HUES6 (cell line): ENCODE measurements at regions not wholly inside any gene's neighbourhood (a gene's known extent, or its start where the extent isn't known, plus 50 kb on each side); places are given as distances from the start of the nearest gene placed in this dataset.
"Not testable (repeated sequence)": the region's sequence is repeated elsewhere in the genome, so short reads cannot be mapped to it uniquely, and the experiment has no call there.

Source experiments
- H3K27ac ChIP-seq: 2 replicates; pipeline ENCODE4 v1.7.0; 2013; ENCODE audit warnings: low read depth, mild to moderate bottlenecking, low read length, inconsistent platforms
- H3K27me3 ChIP-seq: 2 replicates; pipeline ENCODE4 v1.6.1; 2013; ENCODE audit warnings: low read length; ENCODE audit not compliant: control insufficient read depth, insufficient read depth
- H3K36me3 ChIP-seq: 2 replicates; pipeline ENCODE4 v1.6.1; 2013; ENCODE audit warnings: low read length; ENCODE audit not compliant: control insufficient read depth, insufficient read depth
- H3K4me1 ChIP-seq: 2 replicates; pipeline ENCODE4 v1.6.1; 2013; ENCODE audit warnings: low read length; ENCODE audit not compliant: control insufficient read depth, insufficient read depth
- H3K4me3 ChIP-seq: 2 replicates; pipeline ENCODE4 v1.5.1; 2013; ENCODE audit warnings: low read depth, low read length
- H3K9ac ChIP-seq: one replicate; pipeline ENCODE4 v1.6.1; 2013; ENCODE audit warnings: mild to moderate bottlenecking, low read length
- H3K9me3 ChIP-seq: 2 replicates; pipeline ENCODE4 v1.6.1; 2013; ENCODE audit warnings: low read depth, low read length; ENCODE audit not compliant: control insufficient read depth, insufficient read depth

- no peaks in the 10 kb centered on the region for H3K36me3 ChIP-seq
- H3K27me3 ChIP-seq, result no peaks in the 10 kb centered on the region
- H3K9me3 ChIP-seq, result no peaks in the 10 kb centered on the region
- H3K4me1 ChIP-seq, result no peaks in the 10 kb centered on the region
- no peak overlapping the region for H3K9ac ChIP-seq
- H3K4me3 ChIP-seq, result no peak overlapping the region
- no peak overlapping the region for H3K27ac ChIP-seq
These were observed 153.2 kb upstream of the MON1B start for GRCh38 chr16:77037696-77038347.

- H3K36me3 ChIP-seq, result no peaks in the 10 kb centered on the region
- no peak overlapping the region for H3K27ac ChIP-seq
- H3K4me1 ChIP-seq, result no peaks in the 10 kb centered on the region
- H3K9me3 ChIP-seq, result no peaks in the 10 kb centered on the region
- no peak overlapping the region for H3K9ac ChIP-seq
- H3K27me3 ChIP-seq, result no peaks in the 10 kb centered on the region
- H3K4me3 ChIP-seq, result no peak overlapping the region
These were observed 149.5 kb upstream of the MON1B start for GRCh38 chr16:77041468-77041867.

- no peak overlapping the region for H3K9ac ChIP-seq
- H3K4me3 ChIP-seq, result no peak overlapping the region
These were observed 147.9 kb upstream of the MON1B start for GRCh38 chr16:77043076-77043475.

GRCh38 chr16:77046206-77046605, 144.8 kb upstream of the MON1B start:
- Histone ChIP-seq H3K4me1 (no peaks in the 10 kb centered on the region), H3K9me3 (no peaks in the 10 kb centered on the region), H3K27ac (no peak overlapping the region), H3K27me3 (no peaks in the 10 kb centered on the region), H3K4me3 (no peak overlapping the region), H3K36me3 (no peaks in the 10 kb centered on the region), H3K9ac (no peak overlapping the region)

More at GRCh38 chr16:77043076-77043475, 147.9 kb upstream of the MON1B start:
- H3K9me3 ChIP-seq, result no peaks in the 10 kb centered on the region
- H3K27ac ChIP-seq, result no peak overlapping the region
- no peaks in the 10 kb centered on the region for H3K27me3 ChIP-seq
- H3K36me3 ChIP-seq, result no peaks in the 10 kb centered on the region
- no peaks in the 10 kb centered on the region for H3K4me1 ChIP-seq

- H3K36me3 ChIP-seq, result no peaks in the 10 kb centered on the region
- H3K4me1 ChIP-seq, result no peaks in the 10 kb centered on the region
- H3K27ac ChIP-seq, result no peak overlapping the region
- no peaks in the 10 kb centered on the region for H3K27me3 ChIP-seq
- H3K9me3 ChIP-seq, result no peaks in the 10 kb centered on the region
- no peak overlapping the region for H3K4me3 ChIP-seq
- H3K9ac ChIP-seq, result no peak overlapping the region
These were observed 142.9 kb upstream of the MON1B start for GRCh38 chr16:77048085-77048484.

- no peak overlapping the region for H3K4me3 ChIP-seq
- H3K27ac ChIP-seq, result no peak overlapping the region
- H3K4me1 ChIP-seq, result no peaks in the 10 kb centered on the region
- no peaks in the 10 kb centered on the region for H3K9me3 ChIP-seq
- H3K36me3 ChIP-seq, result no peaks in the 10 kb centered on the region
- no peak overlapping the region for H3K9ac ChIP-seq
- no peaks in the 10 kb centered on the region for H3K27me3 ChIP-seq
These were observed 141.4 kb upstream of the MON1B start for GRCh38 chr16:77049577-77049976.

- not testable (repeated sequence) for H3K36me3 ChIP-seq, H3K4me3 ChIP-seq, H3K27me3 ChIP-seq, H3K9ac ChIP-seq, H3K4me1 ChIP-seq, H3K9me3 ChIP-seq, H3K27ac ChIP-seq
These were observed 134.4 kb upstream of the MON1B start for GRCh38 chr16:77056597-77056996.

GRCh38 chr16:77057161-77057774, 133.7 kb upstream of the MON1B start:
- H3K4me3 ChIP-seq, result no peak overlapping the region
- H3K27ac ChIP-seq, result no peak overlapping the region
- H3K9ac ChIP-seq, result no peak overlapping the region
- no peaks in the 10 kb centered on the region for H3K4me1 ChIP-seq
- H3K9me3 ChIP-seq, result no peaks in the 10 kb centered on the region
- no peaks in the 10 kb centered on the region for H3K27me3 ChIP-seq
- H3K36me3 ChIP-seq, result no peaks in the 10 kb centered on the region

- H3K36me3 ChIP-seq, result no peaks in the 10 kb centered on the region
- no peak overlapping the region for H3K9ac ChIP-seq
- H3K27me3 ChIP-seq, result no peaks in the 10 kb centered on the region
- H3K9me3 ChIP-seq, result no peaks in the 10 kb centered on the region
- no peak overlapping the region for H3K27ac ChIP-seq
- no peak overlapping the region for H3K4me3 ChIP-seq
- peaks cover 9% of the 10 kb centered on the region for H3K4me1 ChIP-seq
These were observed 131.5 kb upstream of the MON1B start for GRCh38 chr16:77059446-77059845.

GRCh38 chr16:77060614-77061013, 130.4 kb upstream of the MON1B start:
- Histone ChIP-seq H3K9me3 (no peaks in the 10 kb centered on the region), H3K36me3 (no peaks in the 10 kb centered on the region), H3K27me3 (no peaks in the 10 kb centered on the region), H3K4me3 (no peak overlapping the region), H3K4me1 (peaks cover 10% of the 10 kb centered on the region), H3K27ac (no peak overlapping the region), H3K9ac (no peak overlapping the region)

GRCh38 chr16:77062878-77063675, 127.9 kb upstream of the MON1B start:
- H3K27ac ChIP-seq, result no peak overlapping the region
- H3K36me3 ChIP-seq, result no peaks in the 10 kb centered on the region
- no peaks in the 10 kb centered on the region for H3K9me3 ChIP-seq
- H3K4me3 ChIP-seq, result no peak overlapping the region
- peaks cover 10% of the 10 kb centered on the region for H3K4me1 ChIP-seq
- no peaks in the 10 kb centered on the region for H3K27me3 ChIP-seq
- H3K9ac ChIP-seq, result no peak overlapping the region
